Ishikawa (cell line): ENCODE measurements at regions not wholly inside any gene's neighbourhood (a gene's known extent, or its start where the extent isn't known, plus 50 kb on each side); places are given as distances from the start of the nearest gene placed in this dataset.

ENCODE experiments used
- CEBPB ChIP-seq: IDR thresholded peaks from 2 replicates; pipeline ENCODE4 v1.6.1; 2012
- CREB1 ChIP-seq: IDR thresholded peaks from 2 replicates; pipeline ENCODE4 v1.6.1; 2012; ENCODE audit warnings: low read depth
- EGR1 ChIP-seq: IDR thresholded peaks from 2 replicates; pipeline ENCODE4 v1.6.1; 2012
- EP300 ChIP-seq: IDR thresholded peaks from 2 replicates; pipeline ENCODE4 v1.6.1; 2012; ENCODE audit warnings: borderline replicate concordance
- MAX ChIP-seq: IDR thresholded peaks from 2 replicates; pipeline ENCODE4 v1.6.1; 2012
- NFIC ChIP-seq: IDR thresholded peaks from 2 replicates; pipeline ENCODE4 v1.6.1; 2012
- RAD21 ChIP-seq: IDR thresholded peaks from 2 replicates; pipeline ENCODE4 v1.6.1; 2012; ENCODE audit warnings: low read depth
- TAF1 ChIP-seq: IDR thresholded peaks from 2 replicates; pipeline ENCODE4 v1.6.1; 2012; ENCODE audit warnings: low read depth, mild to moderate bottlenecking
- TCF12 ChIP-seq: IDR thresholded peaks from 2 replicates; pipeline ENCODE4 v1.6.1; 2012; ENCODE audit warnings: low read depth
- TEAD4 ChIP-seq: IDR thresholded peaks from 2 replicates; pipeline ENCODE4 v1.6.1; 2012
- USF1 ChIP-seq: IDR thresholded peaks from 2 replicates; pipeline ENCODE4 v1.6.1; 2012
- YY1 ChIP-seq: IDR thresholded peaks from 2 replicates; pipeline ENCODE4 v1.6.1; 2012; ENCODE audit warnings: low read depth
- TF ChIP-seq, protein P1 (sequence below): IDR thresholded peaks from 2 replicates; pipeline ENCODE4 v1.6.1; 2012; ENCODE audit warnings: low read depth, mild to moderate bottlenecking

GRCh38 chr7:69426705-69427104 lies 171.6 kb upstream of the AUTS2 start:
- no peak for TF ChIP-seq TAF1
- no peak for TF ChIP-seq CEBPB
- no peak for TF ChIP-seq CREB1
- no peak for TF ChIP-seq USF1
- TF ChIP-seq EP300: no peak
- TF ChIP-seq MAX: no peak
- TF ChIP-seq, protein P1, sequence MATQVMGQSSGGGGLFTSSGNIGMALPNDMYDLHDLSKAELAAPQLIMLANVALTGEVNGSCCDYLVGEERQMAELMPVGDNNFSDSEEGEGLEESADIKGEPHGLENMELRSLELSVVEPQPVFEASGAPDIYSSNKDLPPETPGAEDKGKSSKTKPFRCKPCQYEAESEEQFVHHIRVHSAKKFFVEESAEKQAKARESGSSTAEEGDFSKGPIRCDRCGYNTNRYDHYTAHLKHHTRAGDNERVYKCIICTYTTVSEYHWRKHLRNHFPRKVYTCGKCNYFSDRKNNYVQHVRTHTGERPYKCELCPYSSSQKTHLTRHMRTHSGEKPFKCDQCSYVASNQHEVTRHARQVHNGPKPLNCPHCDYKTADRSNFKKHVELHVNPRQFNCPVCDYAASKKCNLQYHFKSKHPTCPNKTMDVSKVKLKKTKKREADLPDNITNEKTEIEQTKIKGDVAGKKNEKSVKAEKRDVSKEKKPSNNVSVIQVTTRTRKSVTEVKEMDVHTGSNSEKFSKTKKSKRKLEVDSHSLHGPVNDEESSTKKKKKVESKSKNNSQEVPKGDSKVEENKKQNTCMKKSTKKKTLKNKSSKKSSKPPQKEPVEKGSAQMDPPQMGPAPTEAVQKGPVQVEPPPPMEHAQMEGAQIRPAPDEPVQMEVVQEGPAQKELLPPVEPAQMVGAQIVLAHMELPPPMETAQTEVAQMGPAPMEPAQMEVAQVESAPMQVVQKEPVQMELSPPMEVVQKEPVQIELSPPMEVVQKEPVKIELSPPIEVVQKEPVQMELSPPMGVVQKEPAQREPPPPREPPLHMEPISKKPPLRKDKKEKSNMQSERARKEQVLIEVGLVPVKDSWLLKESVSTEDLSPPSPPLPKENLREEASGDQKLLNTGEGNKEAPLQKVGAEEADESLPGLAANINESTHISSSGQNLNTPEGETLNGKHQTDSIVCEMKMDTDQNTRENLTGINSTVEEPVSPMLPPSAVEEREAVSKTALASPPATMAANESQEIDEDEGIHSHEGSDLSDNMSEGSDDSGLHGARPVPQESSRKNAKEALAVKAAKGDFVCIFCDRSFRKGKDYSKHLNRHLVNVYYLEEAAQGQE: no peak
- no peak for TF ChIP-seq EGR1
- TF ChIP-seq TEAD4: no peak
- no peak for TF ChIP-seq YY1
- TF ChIP-seq RAD21: no peak
- no peak for TF ChIP-seq NFIC
- no peak for TF ChIP-seq TCF12
